Esophagus squamous epithelium (tissue), 5 donors: ENCODE measurements at regions not wholly inside any gene's neighbourhood (a gene's known extent, or its start where the extent isn't known, plus 50 kb on each side); places are given as distances from the start of the nearest gene placed in this dataset.

Source experiments
- DNase-seq: peaks from one replicate; lab custom pipeline; 2025; lab: John Stamatoyannopoulos, UW
- H3K27ac ChIP-seq, 4 donors: fragments of 200-600 bp; sonication (generic); one replicate each; pipeline ENCODE4 v1.5.1; 2016 to 2019; ENCODE audit warnings: mild to moderate bottlenecking in 1 of 4
- H3K27me3 ChIP-seq, 4 donors: fragments of 200-600 bp; sonication (generic); 1 replicate in 3 of 4; 2 replicates in 1 of 4; pipeline versions ENCODE4 v1.5.1 to v1.6.0; 2017 to 2021; ENCODE audit warnings: antibody characterized with exemption in 1 of 4
- H3K36me3 ChIP-seq, 3 donors: fragments of 200-600 bp; sonication (generic); one replicate each; pipeline ENCODE4 v1.5.1; 2016 to 2019
- H3K4me1 ChIP-seq, 3 donors: fragments of 200-600 bp; sonication (generic); one replicate each; pipeline ENCODE4 v1.5.1; 2017 to 2019
- H3K4me3 ChIP-seq, 4 donors: fragments of 200-600 bp; sonication (generic); 1 replicate in 3 of 4; 2 replicates in 1 of 4; pipeline ENCODE4 v1.5.1; 2016 to 2019; ENCODE audit warnings: mild to moderate bottlenecking in 2 of 4, moderate library complexity in 1 of 4
- H3K9me3 ChIP-seq, 3 donors: fragments of 200-600 bp; sonication (generic); one replicate each; pipeline ENCODE4 v1.5.1; 2016 to 2019
- POLR2A ChIP-seq, 4 donors: fragments of 450-650 bp; IDR thresholded peaks; one replicate each; pipeline ENCODE4 v1.6.1; 2017; ENCODE audit warnings: antibody characterized with exemption in 4 of 4, mild to moderate bottlenecking in 4 of 4, moderate library complexity in 3 of 4
- WGBS, 2 donors: methylation state at CpG; one replicate each; pipeline ENCODE4 v1.1.5; 2018; 5-methylcytosine and 5-hydroxymethylcytosine counted together
- intact Hi-C: fragments of 100-400 bp; cut with DNase I; formaldehyde crosslinking; loops from one replicate; pipeline ENCODE4 v1.15.0; 2022
- TF ChIP-seq, protein P1 (sequence below), 6 experiments: fragments of 450-650 bp in 4 of 6; fragments of 200-600 bp in 2 of 6; sonication (generic) in 2 of 6; IDR thresholded peaks; one replicate each; pipeline ENCODE4 v1.5.1; 2016 to 2019; ENCODE audit warnings: antibody characterized with exemption in 6 of 6, mild to moderate bottlenecking in 4 of 6, moderate library complexity in 4 of 6
- donor health status: DM: yes; HTN: yes; CAD: no.

DNA sequence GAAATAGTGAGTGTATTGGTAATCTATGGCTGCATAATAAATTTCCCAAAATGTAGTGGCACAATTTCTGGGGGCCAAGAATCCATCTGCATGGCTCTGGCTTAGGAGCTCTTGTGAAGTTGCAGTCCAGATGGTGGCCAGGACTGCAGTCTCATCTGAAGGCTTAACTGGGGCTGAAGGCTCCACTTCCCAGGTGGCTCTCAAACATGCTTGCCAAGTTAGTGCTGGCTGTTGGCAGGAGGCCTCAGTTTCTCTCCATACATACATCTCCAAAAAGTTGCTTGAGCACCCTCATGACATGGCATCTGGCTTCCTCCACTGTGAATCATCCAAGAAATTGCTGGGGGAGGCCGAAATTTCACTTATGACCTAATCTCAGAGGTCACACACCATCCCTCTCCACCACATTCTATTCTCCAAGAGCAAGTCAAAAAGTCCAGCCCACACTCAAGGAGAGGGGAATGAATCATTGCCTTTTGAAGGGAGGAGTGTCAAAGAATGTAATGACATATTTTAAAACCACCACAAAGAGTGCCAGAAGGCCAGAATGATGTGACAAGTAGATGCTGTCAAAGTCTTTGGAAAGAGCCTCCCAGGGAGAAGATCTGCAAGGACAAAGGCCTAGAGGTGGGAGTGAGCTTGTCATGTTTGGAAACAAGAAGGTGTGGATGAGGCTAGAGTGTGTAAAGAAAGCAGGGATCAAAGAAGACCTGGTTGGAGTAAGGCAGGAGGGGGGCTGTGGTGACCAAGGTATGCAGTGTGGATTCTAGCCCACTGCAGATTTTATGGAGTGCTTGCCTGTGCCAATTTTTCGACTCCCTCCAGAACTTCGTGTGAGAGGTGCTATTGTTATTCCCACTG, 566.2 kb downstream of the MIAT start:
- Histone ChIP-seq H3K9me3 (peaks cover 0 to 10% (median 0%) of the 10 kb centered on the region in 3 donors), H3K4me3 (no peak overlapping the region), H3K36me3 (no peaks in the 10 kb centered on the region), H3K27me3 (no peaks in the 10 kb centered on the region), H3K4me1 (peaks cover 0 to 5% (median 0%) of the 10 kb centered on the region in 3 donors), H3K27ac (peak overlapping the region in 1 of 4 donors; percentile 2)
- no peak for DNase-seq
- TF ChIP-seq, protein P1, sequence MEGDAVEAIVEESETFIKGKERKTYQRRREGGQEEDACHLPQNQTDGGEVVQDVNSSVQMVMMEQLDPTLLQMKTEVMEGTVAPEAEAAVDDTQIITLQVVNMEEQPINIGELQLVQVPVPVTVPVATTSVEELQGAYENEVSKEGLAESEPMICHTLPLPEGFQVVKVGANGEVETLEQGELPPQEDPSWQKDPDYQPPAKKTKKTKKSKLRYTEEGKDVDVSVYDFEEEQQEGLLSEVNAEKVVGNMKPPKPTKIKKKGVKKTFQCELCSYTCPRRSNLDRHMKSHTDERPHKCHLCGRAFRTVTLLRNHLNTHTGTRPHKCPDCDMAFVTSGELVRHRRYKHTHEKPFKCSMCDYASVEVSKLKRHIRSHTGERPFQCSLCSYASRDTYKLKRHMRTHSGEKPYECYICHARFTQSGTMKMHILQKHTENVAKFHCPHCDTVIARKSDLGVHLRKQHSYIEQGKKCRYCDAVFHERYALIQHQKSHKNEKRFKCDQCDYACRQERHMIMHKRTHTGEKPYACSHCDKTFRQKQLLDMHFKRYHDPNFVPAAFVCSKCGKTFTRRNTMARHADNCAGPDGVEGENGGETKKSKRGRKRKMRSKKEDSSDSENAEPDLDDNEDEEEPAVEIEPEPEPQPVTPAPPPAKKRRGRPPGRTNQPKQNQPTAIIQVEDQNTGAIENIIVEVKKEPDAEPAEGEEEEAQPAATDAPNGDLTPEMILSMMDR (IDR thresholded peaks at IDR 0.05) = no peak
- no peak for TF ChIP-seq POLR2A (IDR thresholded peaks at IDR 0.05)
- intact Hi-C loops = no loop called here
- WGBS, 2 donors = 17 to 44% methylated on average over 3 of the region's 3 CpGs

DNA sequence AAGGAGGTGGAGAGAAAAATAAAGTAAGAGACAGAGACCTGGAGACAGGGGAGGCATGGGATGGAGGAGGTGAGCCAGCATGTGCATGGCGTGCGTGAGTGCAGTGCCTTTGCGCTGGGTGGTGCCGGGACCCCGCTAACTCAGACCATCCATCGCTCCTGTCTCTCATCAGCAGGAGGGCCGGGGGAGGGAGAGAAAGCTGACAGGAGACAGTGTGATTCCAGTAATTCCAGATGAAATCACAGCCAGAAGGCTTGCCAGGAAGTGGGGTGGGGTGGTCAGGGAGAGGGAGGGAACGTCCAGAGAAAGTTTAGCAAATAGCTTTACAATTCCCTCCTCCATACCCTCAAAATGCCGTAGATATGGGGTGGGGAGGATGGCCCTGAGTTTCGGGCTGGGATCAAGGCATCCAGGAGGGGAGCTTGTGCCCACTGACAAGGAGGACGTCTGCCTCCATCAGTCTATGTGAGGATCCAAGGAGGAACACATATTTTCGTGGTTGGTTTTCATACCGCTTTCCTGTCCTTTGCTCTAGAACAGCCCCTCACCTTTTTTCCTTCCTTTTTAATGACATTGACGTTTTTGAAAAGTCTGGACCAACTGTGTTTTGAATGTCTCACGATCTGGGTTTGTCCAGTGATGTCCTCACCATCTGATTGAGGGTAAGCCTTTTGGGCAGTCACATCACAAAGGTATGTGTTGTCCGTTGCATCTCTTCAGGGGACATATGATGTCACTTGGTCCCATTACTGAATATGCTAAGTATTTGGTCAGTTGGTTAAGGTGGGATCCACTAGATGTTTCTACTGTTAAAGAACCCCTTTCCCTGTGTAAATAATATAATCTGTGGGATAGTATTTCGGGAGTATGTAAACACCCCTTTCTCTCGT, 567.3 kb downstream of the MIAT start:
- 41% methylated on average over 18 of the region's 18 CpGs for WGBS, 2 donors
- H3K27ac ChIP-seq = peak overlapping the region in 2 of 4 donors; percentile 29 to 34
- H3K9me3 ChIP-seq = peaks cover 0 to 10% (median 0%) of the 10 kb centered on the region in 3 donors
- H3K27me3 ChIP-seq = no peaks in the 10 kb centered on the region
- intact Hi-C loops = no loop called here
- no peak overlapping the region for H3K4me3 ChIP-seq
- no peaks in the 10 kb centered on the region for H3K36me3 ChIP-seq
- no peak for DNase-seq
- H3K4me1 ChIP-seq = peaks cover 0 to 5% (median 0%) of the 10 kb centered on the region in 3 donors
- TF ChIP-seq POLR2A (IDR thresholded peaks at IDR 0.05) = no peak
- TF ChIP-seq, protein P1 (IDR thresholded peaks at IDR 0.05) = no peak

DNA sequence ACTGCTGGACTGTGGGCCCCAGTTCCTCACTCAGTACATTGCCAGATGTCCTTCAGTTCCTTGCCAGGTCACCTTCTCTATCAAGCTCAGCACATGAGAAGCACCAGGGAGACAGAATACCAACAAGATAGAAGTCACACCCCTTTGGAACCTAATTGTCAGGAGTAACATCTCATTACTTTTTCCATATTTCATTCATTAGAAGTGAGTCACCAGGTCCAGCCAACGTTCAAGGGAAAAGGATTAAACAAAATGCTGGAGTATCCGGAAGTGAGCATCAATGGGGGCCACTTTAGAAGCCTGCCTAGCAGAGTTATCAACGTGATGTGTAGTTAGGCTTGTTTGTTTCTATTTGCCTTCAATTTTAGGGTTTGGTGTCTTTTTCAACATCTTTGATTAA, 569.3 kb downstream of the MIAT start:
- TF ChIP-seq POLR2A (IDR thresholded peaks at IDR 0.05) = no peak
- TF ChIP-seq, protein P1 (IDR thresholded peaks at IDR 0.05) = no peak
- H3K27me3 ChIP-seq = peaks cover 0 to 6% (median 0%) of the 10 kb centered on the region in 4 donors
- DNase-seq = no peak
- intact Hi-C loops = no loop called here
- no peaks in the 10 kb centered on the region for H3K4me1 ChIP-seq
- H3K27ac ChIP-seq = no peak overlapping the region
- H3K4me3 ChIP-seq = no peak overlapping the region
- peaks cover 0 to 10% (median 0%) of the 10 kb centered on the region in 3 donors for H3K9me3 ChIP-seq
- 38 to 50% methylated on average over 3 of the region's 3 CpGs for WGBS, 2 donors
- H3K36me3 ChIP-seq = no peaks in the 10 kb centered on the region

DNA sequence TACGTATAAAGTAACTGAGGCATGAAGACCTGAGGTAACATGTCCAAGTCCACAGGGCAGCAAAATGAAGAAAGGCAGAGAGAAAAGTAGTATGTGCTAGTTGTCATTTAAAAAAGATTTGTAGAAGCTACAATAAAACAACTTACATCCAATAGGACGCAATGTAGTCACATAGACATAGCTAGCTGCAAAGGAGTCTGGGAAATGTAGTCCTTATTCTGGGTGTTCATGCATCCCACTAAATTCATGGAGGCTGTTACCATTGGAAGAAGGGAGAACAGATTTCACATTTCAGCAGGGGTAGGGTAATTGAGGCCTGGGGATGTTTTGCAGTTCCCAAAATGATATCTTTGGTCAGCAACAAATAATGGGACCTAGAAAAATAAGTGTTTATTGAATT, 571.4 kb downstream of the MIAT start:
- TF ChIP-seq, protein P1 (IDR thresholded peaks at IDR 0.05) = no peak
- TF ChIP-seq POLR2A (IDR thresholded peaks at IDR 0.05) = no peak
- Histone ChIP-seq H3K4me1 (no peaks in the 10 kb centered on the region), H3K9me3 (no peaks in the 10 kb centered on the region), H3K27me3 (peaks cover 0 to 19% (median 0%) of the 10 kb centered on the region in 4 donors), H3K4me3 (no peak overlapping the region), H3K36me3 (no peaks in the 10 kb centered on the region), H3K27ac (no peak overlapping the region)
- 50 to 66% methylated on average over 2 of the region's 2 CpGs for WGBS, 2 donors
- intact Hi-C loops = no loop called here
- DNase-seq = no peak
